SK-N-SH (cell line): ENCODE measurements at regions not wholly inside any gene's neighbourhood (a gene's known extent, or its start where the extent isn't known, plus 50 kb on each side); places are given as distances from the start of the nearest gene placed in this dataset.

Experiments
- CTCF ChIA-PET: fragments of 300-600, 350-600 bp; formaldehyde crosslinking; extraction: SDS; loops from one replicate; lab custom pipeline; 2021; lab: Yijun Ruan, JAX
- POLR2A ChIA-PET: fragments of 350-600 bp; sonication (Branson Sonifier 250); formaldehyde crosslinking; extraction: SDS; loops from one replicate; lab custom pipeline; 2020; ENCODE audit warnings: antibody characterized with exemption, inconsistent platforms; lab: Yijun Ruan, JAX
- DNase-seq: peaks from one replicate; pipeline ENCODE4 v3.0.0; 2012
- H2AFZ ChIP-seq: fragments of 200-600 bp; sonication (generic); 2 replicates; pipeline ENCODE4 v1.8.1; 2016; ENCODE audit warnings: antibody characterized with exemption, mild to moderate bottlenecking, low read depth
- H3F3A ChIP-seq: fragments of 200-600 bp; sonication (generic); replicated peaks from 2 replicates; pipeline ENCODE3; 2016; ENCODE audit warnings: antibody characterized with exemption, mild to moderate bottlenecking; ENCODE audit not compliant: insufficient read depth
- H3K27ac ChIP-seq, 2 experiments: fragments of 200-500 bp in 1 of 2; fragments of 200-600 bp in 1 of 2; sonication (Bioruptor generic) in 1 of 2; sonication (generic), shearing (Covaris generic) in 1 of 2; 2 replicates each; pipeline versions ENCODE4 v1.5.1 to v1.6.1; 2014 to 2016; ENCODE audit warnings: low read depth in 2 of 2, inconsistent platforms in 1 of 2, low read length in 1 of 2, mild to moderate bottlenecking in 1 of 2, mixed read lengths in 1 of 2
- H3K27me3 ChIP-seq: fragments of 200-600 bp; sonication (generic), shearing (Covaris generic); 2 replicates; pipeline ENCODE4 v1.6.1; 2016; ENCODE audit warnings: mixed run types; ENCODE audit not compliant: insufficient read depth
- H3K36me3 ChIP-seq, 2 experiments: fragments of 200-500 bp in 1 of 2; fragments of 200-600 bp in 1 of 2; sonication (Bioruptor generic) in 1 of 2; sonication (generic) in 1 of 2; replicated peaks in 1 of 2; 2 replicates each; pipeline versions ENCODE3 to v1.5.1; 2014 to 2016; ENCODE audit warnings: low read length in 1 of 2, mild to moderate bottlenecking in 1 of 2; ENCODE audit not compliant: insufficient read depth in 2 of 2, control insufficient read depth in 1 of 2
- H3K4me1 ChIP-seq, 2 experiments: fragments of 200-500 bp in 1 of 2; fragments of 200-600 bp in 1 of 2; sonication (Bioruptor generic) in 1 of 2; sonication (generic), shearing (Covaris generic) in 1 of 2; 2 replicates each; pipeline versions ENCODE4 v1.5.1 to v1.6.1; 2014 to 2016; ENCODE audit warnings: low read depth in 1 of 2, low read length in 1 of 2, mixed run types in 1 of 2; ENCODE audit not compliant: insufficient read depth in 2 of 2, control insufficient read depth in 1 of 2
- H3K4me2 ChIP-seq: fragments of 200-600 bp; sonication (generic), shearing (Covaris generic); 2 replicates; pipeline ENCODE4 v1.6.1; 2017; ENCODE audit warnings: mixed run types
- H3K4me3 ChIP-seq, 2 experiments: fragments of 200-500 bp in 1 of 2; fragments of 200-600 bp in 1 of 2; sonication (Bioruptor generic) in 1 of 2; sonication (generic), shearing (Covaris generic) in 1 of 2; 2 replicates each; pipeline versions ENCODE4 v1.5.1 to v1.8.1; 2014 to 2016; ENCODE audit warnings: low read depth in 2 of 2, inconsistent platforms in 1 of 2, low read length in 1 of 2, mild to moderate bottlenecking in 1 of 2, mixed read lengths in 1 of 2, moderate library complexity in 1 of 2
- H3K79me2 ChIP-seq: fragments of 200-600 bp; sonication (generic); 2 replicates; pipeline ENCODE4 v1.8.1; 2017; ENCODE audit warnings: mild to moderate bottlenecking; ENCODE audit not compliant: insufficient read depth
- H3K9ac ChIP-seq: fragments of 200-600 bp; sonication (generic); 2 replicates; pipeline ENCODE4 v1.6.1; 2017; ENCODE audit warnings: mixed run types
- H3K9me2 ChIP-seq: fragments of 200-600 bp; sonication (generic); 2 replicates; pipeline ENCODE4 v1.6.1; 2017; ENCODE audit warnings: mixed run types
- H3K9me3 ChIP-seq: fragments of 200-600 bp; sonication (generic); 2 replicates; pipeline ENCODE4 v1.6.1; 2017; ENCODE audit warnings: mixed run types, mild to moderate bottlenecking, moderate library complexity
- H4K20me1 ChIP-seq: fragments of 200-600 bp; sonication (generic); 2 replicates; pipeline ENCODE4 v1.6.1; 2017; ENCODE audit warnings: mild to moderate bottlenecking, mixed run types; ENCODE audit not compliant: insufficient read depth
- ELF1 ChIP-seq: IDR thresholded peaks from 2 replicates; pipeline ENCODE4 v1.4.0; 2012
- FOSL2 ChIP-seq: IDR thresholded peaks from 2 replicates; pipeline ENCODE4 v1.4.0; 2012; ENCODE audit warnings: low read depth, mild to moderate bottlenecking, moderate library complexity, borderline replicate concordance
- FOXJ3 ChIP-seq: sonication (generic); formaldehyde crosslinking; IDR thresholded peaks from 2 replicates; pipeline ENCODE4 v1.5.1; 2020; ENCODE audit warnings: mild to moderate bottlenecking, missing genetic modification reagents
- FOXM1 ChIP-seq: IDR thresholded peaks from 2 replicates; pipeline ENCODE4 v1.4.0; 2012; ENCODE audit warnings: low read depth, mild to moderate bottlenecking
- GABPA ChIP-seq: IDR thresholded peaks from 2 replicates; pipeline ENCODE4 v1.4.0; 2012; ENCODE audit warnings: low read depth, mild to moderate bottlenecking
- GATA2 ChIP-seq: sonication (generic); formaldehyde crosslinking; IDR thresholded peaks from 2 replicates; pipeline ENCODE4 v1.5.0; 2020; ENCODE audit warnings: mild to moderate bottlenecking, missing genetic modification reagents
- IRF3 ChIP-seq: fragments of 150-350 bp; IDR thresholded peaks from 2 replicates; pipeline ENCODE4 v1.6.1; 2016; ENCODE audit warnings: mild to moderate bottlenecking, low read depth, low read length
- MAX ChIP-seq: IDR thresholded peaks from 2 replicates; pipeline ENCODE4 v1.4.0; 2012; ENCODE audit warnings: low read depth
- MEF2A ChIP-seq: IDR thresholded peaks from 2 replicates; pipeline ENCODE4 v1.4.0; 2012; ENCODE audit warnings: low read depth, borderline replicate concordance
- MXI1 ChIP-seq: IDR thresholded peaks from 2 replicates; pipeline ENCODE4 v1.6.1; 2012; ENCODE audit warnings: mild to moderate bottlenecking, low read depth, low read length, improper control_type of control experiment
- NFIC ChIP-seq: IDR thresholded peaks from 2 replicates; pipeline ENCODE4 v1.4.0; 2012; ENCODE audit warnings: borderline replicate concordance
- NRF1 ChIP-seq: IDR thresholded peaks from 2 replicates; pipeline ENCODE4 v1.6.1; 2012; ENCODE audit warnings: low read depth, mild to moderate bottlenecking, low read length
- PBX3 ChIP-seq: IDR thresholded peaks from 2 replicates; pipeline ENCODE4; 2012
- POLR2AphosphoS5 ChIP-seq: IDR thresholded peaks from 2 replicates; pipeline ENCODE4 v1.6.1; 2012; ENCODE audit warnings: low read depth, low read length
- RCOR1 ChIP-seq: fragments of 150-350 bp; IDR thresholded peaks from 2 replicates; pipeline ENCODE4 v1.6.1; 2017; ENCODE audit warnings: antibody characterized with exemption, low read length
- REST ChIP-seq: IDR thresholded peaks from 2 replicates; pipeline ENCODE4 v1.6.1; 2012; ENCODE audit warnings: mild to moderate bottlenecking, low read depth, low read length, moderate library complexity
- RXRA ChIP-seq: IDR thresholded peaks from 2 replicates; pipeline ENCODE4 v1.4.0; 2012; ENCODE audit warnings: low read depth, mild to moderate bottlenecking, borderline replicate concordance
- SIN3A ChIP-seq: IDR thresholded peaks from 2 replicates; pipeline ENCODE4 v1.6.1; 2012; ENCODE audit warnings: low read depth, mild to moderate bottlenecking, low read length, moderate library complexity, borderline replicate concordance
- USF1 ChIP-seq: IDR thresholded peaks from 2 replicates; pipeline ENCODE4 v1.4.0; 2012; ENCODE audit warnings: low read depth, borderline replicate concordance
- ZBTB33 ChIP-seq: IDR thresholded peaks from 2 replicates; pipeline ENCODE4 v1.4.0; 2012; ENCODE audit warnings: low read depth, borderline replicate concordance
- WGBS: methylation state at CpG from one replicate; pipeline ENCODE4 v1.1.6; 2017; ENCODE audit warnings: low lambda C conversion rate; 5-methylcytosine and 5-hydroxymethylcytosine counted together

- ChIA-PET CTCF (interaction anchor here (0.6 kb wide), 1 partner anchor 40 kb away, joined by 3 read pairs; no protein-coding TSS in a partner anchor), POLR2A (no interaction called here)
- Histone ChIP-seq H4K20me1 (no peaks in the 10 kb centered on the region), H3K4me1 (peaks cover 0 to 11% of the 10 kb centered on the region in 2 experiments; a peak in 1 of 4 replicates), H3K79me2 (no peaks in the 10 kb centered on the region), H3K9ac (no peak overlapping the region), H3K4me2 (no peak overlapping the region), H3K36me3 (no peaks in the 10 kb centered on the region), H2AFZ (no peak overlapping the region), H3K9me3 (no peaks in the 10 kb centered on the region), H3F3A (no peaks in the 10 kb centered on the region), H3K27me3 (no peaks in the 10 kb centered on the region), H3K9me2 (no peaks in the 10 kb centered on the region), H3K4me3 (no peak overlapping the region), H3K27ac (no peak overlapping the region; a peak in 1 of 4 replicates)
- TF ChIP-seq FOXM1 (no peak), ZBTB33 (no peak), SIN3A (no peak), PBX3 (no peak), RXRA (no peak), MEF2A (no peak), GATA2 (CRISPR knock-in tag) (no peak), NFIC (no peak), POLR2AphosphoS5 (no peak), GABPA (no peak), RCOR1 (no peak), MAX (no peak), REST (no peak), USF1 (no peak), MXI1 (no peak), IRF3 (no peak), ELF1 (no peak), NRF1 (no peak), FOSL2 (no peak), FOXJ3 (CRISPR knock-in tag) (no peak)
- WGBS = 94% methylated on average over 9 of the region's 11 CpGs
- DNase-seq = no peak
These were observed 155.4 kb downstream of the ARL4C start for GRCh38 chr2:234341306-234341985.
